Fibroblast of lung (primary cell): ENCODE measurements at regions not wholly inside any gene's neighbourhood (a gene's known extent, or its start where the extent isn't known, plus 50 kb on each side); places are given as distances from the start of the nearest gene placed in this dataset.

Experiments used
- DNase-seq, 2 donors: peaks; one replicate each; pipeline versions ENCODE4 v3.0.0 to v3.0.0-alpha.2; 2010; ENCODE audit warnings: low read depth in 2 of 2
- H2AFZ ChIP-seq: 2 replicates; pipeline ENCODE4 v1.5.1; 2012; ENCODE audit warnings: low read length, control low read depth, inconsistent platforms
- H3K27ac ChIP-seq: 2 replicates; pipeline ENCODE4 v1.5.1; 2011; ENCODE audit warnings: low read length, control low read depth; ENCODE audit not compliant: insufficient read depth
- H3K27me3 ChIP-seq: 2 replicates; pipeline ENCODE4 v1.5.1; 2011; ENCODE audit warnings: mild to moderate bottlenecking, low read length; ENCODE audit not compliant: control insufficient read depth, insufficient read depth
- H3K36me3 ChIP-seq: 2 replicates; pipeline ENCODE4 v1.5.1; 2011; ENCODE audit warnings: low read length; ENCODE audit not compliant: control insufficient read depth, insufficient read depth
- H3K4me1 ChIP-seq: 2 replicates; pipeline ENCODE4 v1.5.1; 2011; ENCODE audit warnings: low read length; ENCODE audit not compliant: control insufficient read depth, insufficient read depth; ENCODE audit errors: extremely low read depth
- H3K4me2 ChIP-seq: 2 replicates; pipeline ENCODE4 v1.5.1; 2011; ENCODE audit warnings: low read length, control low read depth; ENCODE audit not compliant: insufficient read depth; ENCODE audit errors: extremely low read depth
- H3K4me3 ChIP-seq, 4 experiments: fragments of 200-600 bp in 1 of 4; sonication (generic) in 1 of 4; replicated peaks in 1 of 4; 2 replicates each; pipeline ENCODE4 v1.5.1; 2011 to 2016; ENCODE audit warnings: low read length in 4 of 4, low read depth in 3 of 4, mild to moderate bottlenecking in 3 of 4, control low read depth in 2 of 4, inconsistent platforms in 1 of 4, mixed read lengths in 1 of 4; ENCODE audit not compliant: insufficient read depth in 1 of 4; ENCODE audit errors: control extremely low read depth in 1 of 4
- H3K79me2 ChIP-seq: 2 replicates; pipeline ENCODE4 v1.5.1; 2012; ENCODE audit warnings: mild to moderate bottlenecking, low read length, inconsistent platforms; ENCODE audit not compliant: control insufficient read depth, insufficient read depth
- H3K9ac ChIP-seq: 2 replicates; pipeline ENCODE4 v1.5.1; 2011; ENCODE audit warnings: mild to moderate bottlenecking, low read length, control low read depth; ENCODE audit not compliant: insufficient read depth
- H3K9me3 ChIP-seq: 2 replicates; pipeline ENCODE4 v1.5.1; 2012; ENCODE audit warnings: low read depth, low read length; ENCODE audit not compliant: control insufficient read depth, insufficient read depth
- H4K20me1 ChIP-seq: 2 replicates; pipeline ENCODE4 v1.5.1; 2011; ENCODE audit warnings: low read length; ENCODE audit not compliant: control insufficient read depth, insufficient read depth; ENCODE audit errors: extremely low read depth
- CTCF ChIP-seq, 2 donors: IDR thresholded peaks in 1 of 2; conservative IDR thresholded peaks in 1 of 2; 1 replicate in 1 of 2; 2 replicates in 1 of 2; pipeline ENCODE4 v1.5.1; 2011 to 2012; ENCODE audit warnings: low read length in 2 of 2, control low read depth in 1 of 2, inconsistent platforms in 1 of 2, low read depth in 1 of 2, mild to moderate bottlenecking in 1 of 2
- EZH2 ChIP-seq: IDR thresholded peaks from 2 replicates; pipeline ENCODE4 v1.5.1; 2012; ENCODE audit warnings: low read length, control low read depth, mild to moderate bottlenecking; ENCODE audit errors: missing control alignments

GRCh38 chr6:114952229-114952628, 609.4 kb upstream of the HS3ST5 start:
- H3K9ac ChIP-seq = no peak overlapping the region
- DNase-seq = no peak
- TF ChIP-seq EZH2 = no peak
- TF ChIP-seq CTCF (conservative IDR thresholded peaks at IDR 0.05 in 1 of 2, IDR thresholded peaks at IDR 0.05 in 1 of 2; ENCODE audit: low read depth in 1 of 2, low read length in 2 of 2) = no peak

GRCh38 chr6:114945392-114945791, 602.6 kb upstream of the HS3ST5 start:
- Histone ChIP-seq H3K9me3 (no peaks in the 10 kb centered on the region), H3K4me2 (no peak overlapping the region), H3K9ac (no peak overlapping the region), H3K4me1 (no peaks in the 10 kb centered on the region), H3K79me2 (no peaks in the 10 kb centered on the region), H3K36me3 (no peaks in the 10 kb centered on the region), H3K4me3 (no peak overlapping the region), H3K27ac (no peak overlapping the region), H3K27me3 (no peaks in the 10 kb centered on the region), H4K20me1 (no peaks in the 10 kb centered on the region), H2AFZ (no peak overlapping the region)
- TF ChIP-seq CTCF (conservative IDR thresholded peaks at IDR 0.05 in 1 of 2, IDR thresholded peaks at IDR 0.05 in 1 of 2; ENCODE audit: low read depth in 1 of 2, low read length in 2 of 2) (no peak), EZH2 (no peak)
- no peak for DNase-seq

More at GRCh38 chr6:114952229-114952628, 609.4 kb upstream of the HS3ST5 start:
- no peaks in the 10 kb centered on the region for H3K4me1 ChIP-seq
- no peaks in the 10 kb centered on the region for H4K20me1 ChIP-seq
- H3K27me3 ChIP-seq = no peaks in the 10 kb centered on the region
- no peak overlapping the region for H3K27ac ChIP-seq
- no peak overlapping the region for H2AFZ ChIP-seq
- H3K36me3 ChIP-seq = no peaks in the 10 kb centered on the region
- no peak overlapping the region for H3K4me2 ChIP-seq
- no peak overlapping the region for H3K4me3 ChIP-seq
- no peaks in the 10 kb centered on the region for H3K79me2 ChIP-seq
- no peaks in the 10 kb centered on the region for H3K9me3 ChIP-seq

GRCh38 chr6:114941078-114941477, 598.3 kb upstream of the HS3ST5 start:
- H2AFZ ChIP-seq = no peak overlapping the region
- no peaks in the 10 kb centered on the region for H3K4me1 ChIP-seq
- no peaks in the 10 kb centered on the region for H3K27me3 ChIP-seq
- H4K20me1 ChIP-seq = no peaks in the 10 kb centered on the region
- H3K4me2 ChIP-seq = no peak overlapping the region
- no peaks in the 10 kb centered on the region for H3K36me3 ChIP-seq
- DNase-seq = no peak
- H3K9ac ChIP-seq = no peak overlapping the region
- H3K4me3 ChIP-seq = no peak overlapping the region
- TF ChIP-seq CTCF (conservative IDR thresholded peaks at IDR 0.05 in 1 of 2, IDR thresholded peaks at IDR 0.05 in 1 of 2; ENCODE audit: low read depth in 1 of 2, low read length in 2 of 2) (no peak), EZH2 (no peak)
- no peaks in the 10 kb centered on the region for H3K79me2 ChIP-seq
- H3K9me3 ChIP-seq = no peaks in the 10 kb centered on the region
- no peak overlapping the region for H3K27ac ChIP-seq
